ENCODE measurements at regions not wholly inside any gene's neighbourhood (a gene's known extent, or its start where the extent isn't known, plus 50 kb on each side); places are given as distances from the start of the nearest gene placed in this dataset.

- TF ChIP-seq CTCF (IDR thresholded peaks at IDR 0.05) (no peak), EP300 (IDR thresholded peaks at IDR 0.05) (no peak), POLR2AphosphoS5 (IDR thresholded peaks at IDR 0.05) (no peak), POLR2A (IDR thresholded peaks at IDR 0.05) (no peak)
Measured at GRCh38 chr12:24381790-24382189, 432.3 kb upstream of the SOX5 start.

Measured in upper lobe of left lung (tissue), 4 donors.